OCI-LY7 (cell line): ENCODE measurements at regions not wholly inside any gene's neighbourhood (a gene's known extent, or its start where the extent isn't known, plus 50 kb on each side); places are given as distances from the start of the nearest gene placed in this dataset.

ENCODE experiments used
- BruUV-seq: library from RNA; stranded (reverse); fragments of 400-500 nt; replicated peaks from 2 replicates; lab custom pipeline; 2021; lab: Mats Ljungman, UMichigan
- CTCF ChIA-PET: fragments of 300-600 bp; sonication (Branson Sonifier 250); formaldehyde crosslinking; loops from one replicate; lab custom pipeline; 2022; ENCODE audit warnings: antibody characterized with exemption; ENCODE audit not compliant: unreplicated experiment; lab: Charles Lee
- POLR2A ChIA-PET: fragments of 300-600 bp; sonication (Branson Sonifier 250); formaldehyde crosslinking; loops from one replicate; lab custom pipeline; 2022; ENCODE audit warnings: antibody characterized with exemption; lab: Charles Lee
- DNase-seq: peaks from one replicate; pipeline ENCODE4 v3.0.0-alpha.2; 2015; ENCODE audit warnings: low spot score
- H2AFZ ChIP-seq: fragments of 200-600 bp; sonication (generic), shearing (Covaris generic); 2 replicates; pipeline ENCODE4 v1.6.1; 2014; ENCODE audit warnings: mild to moderate bottlenecking, antibody characterized with exemption, low read length, moderate library complexity
- H3K27ac ChIP-seq: fragments of 200-600 bp; sonication (generic); 2 replicates; pipeline ENCODE4 v1.5.1; 2014; ENCODE audit warnings: mixed run types, low read depth, mild to moderate bottlenecking, moderate library complexity, low read length, inconsistent platforms; ENCODE audit not compliant: poor library complexity, severe bottlenecking
- H3K36me3 ChIP-seq: fragments of 200-600 bp; sonication (generic); 2 replicates; pipeline ENCODE4 v1.6.1; 2014; ENCODE audit warnings: mild to moderate bottlenecking, antibody characterized with exemption, low read length, moderate library complexity, mixed read lengths; ENCODE audit not compliant: insufficient read depth
- H3K4me1 ChIP-seq: fragments of 200-600 bp; sonication (generic); 2 replicates; pipeline ENCODE4 v1.5.1; 2014; ENCODE audit warnings: mild to moderate bottlenecking, low read length; ENCODE audit not compliant: insufficient read depth, poor library complexity, severe bottlenecking
- H3K4me2 ChIP-seq: fragments of 200-600 bp; sonication (generic); 2 replicates; pipeline ENCODE4 v1.6.1; 2014; ENCODE audit warnings: mild to moderate bottlenecking, low read length
- H3K4me3 ChIP-seq: fragments of 200-600 bp; sonication (generic); 2 replicates; pipeline ENCODE4 v1.5.1; 2014; ENCODE audit warnings: mild to moderate bottlenecking, low read depth, low read length; ENCODE audit not compliant: poor library complexity, severe bottlenecking
- H3K79me2 ChIP-seq: fragments of 200-600 bp; sonication (generic); 2 replicates; pipeline ENCODE4 v1.6.1; 2016; ENCODE audit warnings: low read depth, mild to moderate bottlenecking, low read length, moderate library complexity, mixed read lengths; ENCODE audit not compliant: insufficient read depth
- H3K9me2 ChIP-seq: fragments of 200-600 bp; sonication (generic); 2 replicates; pipeline ENCODE4 v1.6.1; 2016; ENCODE audit warnings: mild to moderate bottlenecking, low read length, mixed read lengths; ENCODE audit not compliant: insufficient read depth
- H3K9me3 ChIP-seq: fragments of 200-600 bp; sonication (generic); 2 replicates; pipeline ENCODE4 v1.6.1; 2014; ENCODE audit warnings: mild to moderate bottlenecking, mixed run types, low read length, mixed read lengths
- H4K20me1 ChIP-seq: fragments of 200-600 bp; sonication (generic); 2 replicates; pipeline ENCODE4 v1.6.1; 2014; ENCODE audit warnings: mild to moderate bottlenecking, antibody characterized with exemption, low read length, moderate library complexity, mixed read lengths; ENCODE audit not compliant: insufficient read depth
- CTCF ChIP-seq: fragments of 200-600 bp; sonication (generic); conservative IDR thresholded peaks from 2 replicates; pipeline ENCODE4 v1.5.1; 2014; ENCODE audit warnings: mild to moderate bottlenecking, antibody characterized with exemption, low read length, moderate library complexity, mixed read lengths
- EZH2phosphoT487 ChIP-seq: fragments of 200-600 bp; sonication (generic); IDR thresholded peaks from 2 replicates; pipeline ENCODE4 v1.6.1; 2018; ENCODE audit warnings: low read depth, borderline replicate concordance, mild to moderate bottlenecking, mixed run types, antibody characterized with exemption, low read length, moderate library complexity, mixed read lengths
- intact Hi-C: fragments of 100-400 bp; cut with micrococcal nuclease; formaldehyde crosslinking; loops from one replicate; pipeline ENCODE4 v1.10.0; 2022; ENCODE audit not compliant: unreplicated experiment

- H3K79me2 ChIP-seq: no peaks in the 10 kb centered on the region
- no peaks in the 10 kb centered on the region for H3K36me3 ChIP-seq
- intact Hi-C loops: no loop called here
- TF ChIP-seq CTCF (no peak), EZH2phosphoT487 (no peak)
- no peaks in the 10 kb centered on the region for H4K20me1 ChIP-seq
- H3K27ac ChIP-seq: no peak overlapping the region
- no peaks in the 10 kb centered on the region for H3K9me2 ChIP-seq
- ChIA-PET POLR2A (interaction anchor here (0.5 to 0.6 kb wide), 2 partner anchors 44 to 861 kb away, joined by 3 to 4 read pairs; no protein-coding TSS in a partner anchor), CTCF (no interaction called here)
- no peaks in the 10 kb centered on the region for H3K9me3 ChIP-seq
- no TSS peak for BruUV-seq
- no peaks in the 10 kb centered on the region for H3K4me1 ChIP-seq
- no peak for DNase-seq
- H2AFZ ChIP-seq: no peak overlapping the region
- H3K4me3 ChIP-seq: no peak overlapping the region
- H3K4me2 ChIP-seq: no peak overlapping the region
Observed at GRCh38 chr10:9900751-9901150, 1116.9 kb upstream of the CELF2 start.

- Histone ChIP-seq H3K9me2 (no peaks in the 10 kb centered on the region), H3K4me2 (no peak overlapping the region), H3K36me3 (no peaks in the 10 kb centered on the region), H3K79me2 (no peaks in the 10 kb centered on the region), H3K4me3 (no peak overlapping the region), H3K27ac (no peak overlapping the region), H3K4me1 (no peaks in the 10 kb centered on the region), H2AFZ (no peak overlapping the region), H3K9me3 (no peaks in the 10 kb centered on the region), H4K20me1 (no peaks in the 10 kb centered on the region)
- POLR2A ChIA-PET: interaction anchor here (1.7 kb wide), 1 partner anchor 16 kb away, joined by 4 read pairs; no protein-coding TSS in a partner anchor
- no peak for TF ChIP-seq CTCF
- TF ChIP-seq EZH2phosphoT487: no peak
- intact Hi-C loops: no loop called here
- no TSS peak for BruUV-seq
- DNase-seq: no peak
- CTCF ChIA-PET: no interaction called here
Observed at GRCh38 chr10:9901971-9902370, 1115.7 kb upstream of the CELF2 start.

- no TSS peak for BruUV-seq
- Histone ChIP-seq H3K9me2 (no peaks in the 10 kb centered on the region), H3K36me3 (no peaks in the 10 kb centered on the region), H3K79me2 (no peaks in the 10 kb centered on the region), H3K4me1 (no peaks in the 10 kb centered on the region), H2AFZ (no peak overlapping the region), H3K4me3 (no peak overlapping the region), H3K9me3 (no peaks in the 10 kb centered on the region), H4K20me1 (no peaks in the 10 kb centered on the region), H3K27ac (no peak overlapping the region), H3K4me2 (no peak overlapping the region)
- TF ChIP-seq EZH2phosphoT487: no peak
- no peak for TF ChIP-seq CTCF
- no peak for DNase-seq
- ChIA-PET POLR2A (no interaction called here), CTCF (no interaction called here)
- intact Hi-C loops: no loop called here
Observed at GRCh38 chr10:9910446-9910845, 1107.2 kb upstream of the CELF2 start.
